Esophagus mucosa (tissue), 1 donor: ENCODE measurements at regions not wholly inside any gene's neighbourhood (a gene's known extent, or its start where the extent isn't known, plus 50 kb on each side); places are given as distances from the start of the nearest gene placed in this dataset.
A peak's percentile ranks its signal among the peaks of the same experiment; 100 is the strongest.

Experiments used
- ATAC-seq: fragments of 200-7000 bp; cut with Tn5 transposase; one replicate; pipeline ENCODE4 v1.9.1; 2020
- donor health status: DM: yes; HTN: yes; CAD: no.

DNA sequence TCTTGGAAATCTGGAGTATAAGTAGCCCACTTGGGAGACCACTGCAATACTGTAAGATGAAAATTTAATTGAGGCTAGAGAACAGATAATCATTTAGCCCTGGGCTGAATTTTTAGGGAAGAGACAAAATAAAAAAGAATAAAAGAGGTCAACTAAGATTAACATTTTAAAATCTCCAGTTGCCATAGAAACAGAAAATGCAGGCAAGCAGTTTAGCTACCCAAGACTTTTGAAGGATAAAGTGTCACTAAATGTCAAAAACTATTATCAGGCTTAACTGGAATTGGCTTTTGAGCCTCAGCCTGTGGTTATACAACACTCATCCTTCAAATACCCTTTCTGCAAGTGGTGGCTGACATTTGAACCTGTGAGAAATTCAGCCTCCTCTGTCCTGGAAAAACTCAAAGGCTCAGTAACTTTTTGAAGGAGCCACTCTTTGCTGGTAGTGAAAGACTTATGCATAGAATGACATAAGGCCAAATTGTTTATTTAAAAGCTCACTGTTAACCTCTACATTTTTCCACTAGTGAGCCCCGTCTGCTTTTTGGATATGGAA is 220.7 kb upstream of the KCNJ16 start:
- no peak for ATAC-seq

DNA sequence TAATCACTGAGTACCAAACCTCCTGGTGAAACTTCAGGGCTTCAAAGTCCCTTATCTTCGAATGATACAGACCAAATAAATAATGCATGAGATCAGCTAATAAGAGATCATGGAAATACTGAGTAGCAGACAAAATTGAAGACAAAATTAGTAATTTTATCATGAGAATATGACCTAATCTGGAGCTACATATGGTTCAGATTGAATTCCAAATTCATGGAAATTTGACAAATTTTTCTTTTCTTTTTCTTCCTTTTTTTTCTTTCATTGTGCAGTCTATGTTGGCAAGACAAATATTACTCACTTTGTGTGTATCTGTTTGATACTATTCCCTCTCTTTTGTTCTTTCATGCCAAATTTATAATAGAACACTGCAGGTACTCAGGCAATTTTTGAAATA is 218.1 kb upstream of the KCNJ16 start:
- no peak for ATAC-seq

DNA sequence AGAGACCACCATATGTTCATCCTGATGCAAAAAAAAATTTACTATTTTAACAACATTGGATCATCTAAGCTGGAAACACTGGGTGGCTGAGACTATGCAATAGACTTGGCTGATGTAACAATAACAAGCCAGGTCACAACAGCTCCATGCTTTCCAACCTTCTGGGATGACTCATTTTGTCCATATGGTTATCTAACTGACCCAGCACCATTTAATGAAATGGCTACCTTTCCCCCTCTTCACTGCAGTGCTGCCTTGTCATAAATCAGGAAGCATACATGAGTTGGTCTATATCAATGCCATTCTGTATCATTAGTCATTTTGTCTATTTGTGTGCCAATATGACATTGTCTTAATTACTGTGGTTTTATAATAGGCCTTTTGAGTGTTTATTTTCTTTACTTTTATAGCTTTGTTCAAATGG is 217.6 kb upstream of the KCNJ16 start:
- no peak for ATAC-seq

GRCh38 chr17:69858460-69858859 is 216.6 kb upstream of the KCNJ16 start:
- ATAC-seq = no peak

GRCh38 chr17:69860142-69860680 is 214.8 kb upstream of the KCNJ16 start:
- no peak for ATAC-seq

GRCh38 chr17:69864462-69864861 is 210.6 kb upstream of the KCNJ16 start:
- no peak for ATAC-seq

DNA sequence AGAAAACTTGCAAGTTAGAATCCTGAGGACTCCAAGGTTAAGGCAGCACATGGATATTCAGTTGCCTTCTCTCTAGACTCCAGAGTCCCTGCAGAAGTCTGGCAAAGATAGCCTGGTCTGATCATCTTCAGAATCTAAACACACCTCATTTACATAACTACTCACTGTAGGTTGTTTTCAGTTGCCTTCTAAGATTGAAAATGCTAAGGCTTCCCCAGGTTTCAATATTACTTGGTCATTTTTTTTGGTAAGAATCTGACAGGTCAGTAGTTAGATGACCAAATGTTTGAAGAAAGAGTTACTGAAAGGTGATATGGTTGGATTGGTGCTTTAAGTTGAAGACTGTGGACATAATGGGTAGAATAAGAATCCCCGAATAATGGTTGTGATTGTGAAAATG is 205.4 kb upstream of the KCNJ16 start:
- no peak for ATAC-seq

- no peak for ATAC-seq
Measured at GRCh38 chr17:69870091-69870530, 204.9 kb upstream of the KCNJ16 start.

GRCh38 chr17:69870751-69871199 is 204.2 kb upstream of the KCNJ16 start:
- ATAC-seq = peak; percentile 41

GRCh38 chr17:69871318-69871717 is 203.7 kb upstream of the KCNJ16 start:
- ATAC-seq = no peak

GRCh38 chr17:69872675-69873262 is 202.3 kb upstream of the KCNJ16 start:
- ATAC-seq = no peak

GRCh38 chr17:69874175-69874670 is 200.8 kb upstream of the KCNJ16 start:
- ATAC-seq = no peak

DNA sequence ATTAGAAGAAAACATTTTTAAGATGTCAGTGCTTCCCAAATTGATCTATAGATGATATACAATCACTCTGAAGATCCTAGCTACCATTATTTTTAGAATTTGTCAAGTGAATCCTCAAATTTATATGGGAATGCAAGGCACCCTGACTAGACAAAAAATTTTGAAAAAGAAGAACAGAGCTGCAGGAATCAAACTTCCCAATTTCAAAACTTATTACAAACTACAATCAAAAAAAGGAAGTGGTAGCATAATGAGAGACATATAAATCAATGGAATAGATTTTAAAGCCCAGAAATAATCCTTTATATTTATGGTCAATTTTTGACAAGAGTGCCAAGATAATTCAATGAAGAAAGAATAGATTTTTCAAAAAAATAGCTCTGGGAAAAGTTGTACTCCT is 198.3 kb upstream of the KCNJ16 start:
- ATAC-seq = no peak

GRCh38 chr17:69878661-69879060 is 196.4 kb upstream of the KCNJ16 start:
- ATAC-seq = no peak

DNA sequence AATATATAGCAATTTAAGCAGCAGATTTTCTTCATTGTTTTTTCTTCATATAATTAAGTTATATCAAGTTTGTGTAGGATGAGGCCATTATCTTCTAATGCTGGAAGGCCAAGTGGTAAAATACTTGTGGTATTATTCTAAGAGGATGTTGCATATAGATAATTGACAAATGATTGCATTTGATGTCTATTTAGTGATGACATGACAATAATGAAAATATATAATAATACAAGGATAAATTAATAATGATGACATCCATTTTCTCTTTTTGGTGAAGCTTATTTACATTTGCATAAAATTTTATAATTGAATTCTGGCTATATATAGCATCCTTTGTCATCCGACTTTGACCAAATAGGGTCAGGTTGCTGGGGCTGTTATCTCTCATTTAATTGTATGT is 195.4 kb upstream of the KCNJ16 start:
- no peak for ATAC-seq

- no peak for ATAC-seq
Measured at GRCh38 chr17:69880591-69881112, 194.4 kb upstream of the KCNJ16 start.

- no peak for ATAC-seq
Measured at GRCh38 chr17:69882281-69882680, 192.7 kb upstream of the KCNJ16 start.

GRCh38 chr17:69883120-69883519 is 191.9 kb upstream of the KCNJ16 start:
- no peak for ATAC-seq

- ATAC-seq = no peak
Measured at GRCh38 chr17:69884356-69884755, 190.7 kb upstream of the KCNJ16 start.

GRCh38 chr17:69884846-69885245 is 190.2 kb upstream of the KCNJ16 start:
- ATAC-seq = no peak

- no peak for ATAC-seq
Measured at GRCh38 chr17:69898601-69899000, 176.4 kb upstream of the KCNJ16 start.

- ATAC-seq = no peak
Measured at GRCh38 chr17:69900101-69900500, 174.9 kb upstream of the KCNJ16 start.

GRCh38 chr17:69900829-69901228 is 174.2 kb upstream of the KCNJ16 start:
- ATAC-seq = no peak

- ATAC-seq = no peak
Measured at GRCh38 chr17:69906306-69906705, 168.7 kb upstream of the KCNJ16 start.
